ENCODE measurements at regions not wholly inside any gene's neighbourhood (a gene's known extent, or its start where the extent isn't known, plus 50 kb on each side); places are given as distances from the start of the nearest gene placed in this dataset.
"Not testable (repeated sequence)": the region's sequence is repeated elsewhere in the genome, so short reads cannot be mapped to it uniquely, and the experiment has no call there.

DNA sequence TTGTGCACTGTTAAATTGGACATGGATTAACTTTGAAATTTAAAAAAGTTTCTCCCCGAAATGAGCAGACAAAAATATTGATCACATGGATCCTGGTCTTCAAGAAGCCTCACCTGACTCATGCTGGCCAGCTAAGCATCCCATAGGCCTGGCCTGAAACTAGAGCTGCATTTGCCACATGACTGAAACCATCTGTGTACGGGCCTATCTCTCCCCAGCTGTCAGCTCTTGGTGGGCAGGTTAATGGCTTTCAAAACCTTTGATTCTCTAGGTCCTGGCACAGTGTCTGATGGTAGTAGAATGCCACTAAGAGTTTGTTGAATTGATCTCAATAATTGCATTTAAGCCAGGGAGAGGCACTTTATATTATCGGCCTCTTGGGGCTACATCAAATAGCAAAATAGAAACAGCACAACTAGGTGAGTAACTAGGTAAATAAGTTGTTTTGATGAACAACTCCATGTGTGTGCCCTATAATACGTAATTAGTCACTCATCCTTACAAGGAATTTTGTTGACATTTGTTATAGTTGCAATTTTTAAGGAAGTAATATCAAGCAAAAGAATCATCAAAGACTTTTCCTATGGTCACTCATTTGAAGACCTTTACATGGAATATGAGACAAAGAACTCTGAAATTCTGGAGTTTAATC, 251.1 kb downstream of the SP3 start:
- DNase-seq (ENCODE audit: low spot score), result no peak

DNA sequence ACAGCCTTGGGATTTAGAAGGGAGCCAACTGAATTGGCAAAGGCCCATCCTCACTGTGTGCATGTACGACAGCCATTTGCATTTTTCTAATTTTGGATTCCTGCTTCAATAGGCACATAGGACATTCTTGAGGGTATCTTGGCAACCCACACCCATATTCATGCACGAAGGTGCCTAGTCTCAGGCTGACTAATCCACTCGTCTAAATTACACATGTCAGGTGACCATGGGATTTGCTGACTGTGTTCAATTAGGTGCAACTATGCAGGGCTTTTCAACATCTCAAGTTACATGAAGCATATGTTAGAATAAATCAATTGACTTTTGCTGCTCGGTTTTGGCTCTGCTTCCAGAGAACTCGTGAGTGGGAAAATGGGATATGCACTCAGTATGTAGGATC, 249.7 kb downstream of the SP3 start:
- no peak for DNase-seq (ENCODE audit: low spot score)

GRCh38 chr2:173716458-173717052, 248.6 kb downstream of the SP3 start:
- no peak for DNase-seq (ENCODE audit: low spot score)

DNA sequence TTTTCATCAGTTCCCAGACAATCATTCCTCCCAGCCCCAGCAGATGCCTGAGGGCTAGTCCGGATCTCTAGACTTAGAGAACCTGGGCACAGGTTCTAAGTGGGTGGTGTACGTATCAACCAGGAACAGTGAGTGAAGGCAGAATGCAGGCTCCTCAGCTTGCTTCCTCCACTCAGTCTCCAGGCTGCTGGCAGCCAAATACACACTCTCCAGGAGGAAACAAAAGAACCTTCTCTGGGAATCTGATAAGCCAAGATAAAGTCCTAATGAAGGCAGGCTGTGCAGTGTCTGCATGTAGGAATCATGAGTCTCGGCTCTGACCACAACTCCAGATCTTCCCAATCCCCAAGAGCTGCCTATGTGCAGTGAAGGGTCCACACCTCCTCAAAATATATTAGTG, 245.7 kb downstream of the SP3 start:
- DNase-seq (ENCODE audit: low spot score), result no peak

DNA sequence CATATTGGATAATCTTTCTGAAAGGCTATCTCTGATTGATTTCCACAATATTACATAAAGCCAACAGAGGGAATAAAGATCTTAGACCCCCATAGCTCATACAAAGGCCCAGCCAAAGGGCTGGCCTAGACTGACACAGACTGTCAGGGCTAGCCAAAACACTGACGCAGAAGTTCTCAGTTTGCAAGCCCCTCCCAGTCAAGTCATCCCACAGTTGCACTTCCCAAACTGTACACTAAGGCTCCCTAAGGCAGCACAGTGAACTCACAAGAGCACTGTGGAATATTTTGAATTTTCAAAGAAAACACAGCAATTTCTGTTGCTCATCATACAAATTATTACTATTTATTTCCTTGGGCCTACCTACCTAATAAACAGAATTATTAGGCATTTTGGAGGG, 244.9 kb downstream of the SP3 start:
- DNase-seq (ENCODE audit: low spot score), result no peak

DNA sequence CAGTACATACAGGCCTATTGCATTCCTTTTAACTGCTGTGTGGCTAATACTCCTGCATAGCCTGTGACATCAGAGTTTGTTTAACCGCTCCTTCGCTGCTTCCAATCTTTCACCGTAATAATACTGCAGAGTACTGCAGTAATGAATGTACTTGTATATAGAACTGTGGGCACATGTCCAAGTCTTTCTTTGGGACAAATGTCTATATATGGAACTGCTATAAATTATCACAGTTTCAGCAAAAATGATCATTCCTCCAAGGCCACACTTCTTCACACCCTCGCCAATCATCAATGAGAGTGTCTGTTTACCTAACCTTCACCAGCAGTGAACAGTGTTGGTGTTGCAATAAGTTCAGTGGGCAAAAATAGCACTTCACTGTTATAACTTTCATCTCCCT, 230.4 kb downstream of the SP3 start:
- DNase-seq (ENCODE audit: low spot score), result no peak

DNA sequence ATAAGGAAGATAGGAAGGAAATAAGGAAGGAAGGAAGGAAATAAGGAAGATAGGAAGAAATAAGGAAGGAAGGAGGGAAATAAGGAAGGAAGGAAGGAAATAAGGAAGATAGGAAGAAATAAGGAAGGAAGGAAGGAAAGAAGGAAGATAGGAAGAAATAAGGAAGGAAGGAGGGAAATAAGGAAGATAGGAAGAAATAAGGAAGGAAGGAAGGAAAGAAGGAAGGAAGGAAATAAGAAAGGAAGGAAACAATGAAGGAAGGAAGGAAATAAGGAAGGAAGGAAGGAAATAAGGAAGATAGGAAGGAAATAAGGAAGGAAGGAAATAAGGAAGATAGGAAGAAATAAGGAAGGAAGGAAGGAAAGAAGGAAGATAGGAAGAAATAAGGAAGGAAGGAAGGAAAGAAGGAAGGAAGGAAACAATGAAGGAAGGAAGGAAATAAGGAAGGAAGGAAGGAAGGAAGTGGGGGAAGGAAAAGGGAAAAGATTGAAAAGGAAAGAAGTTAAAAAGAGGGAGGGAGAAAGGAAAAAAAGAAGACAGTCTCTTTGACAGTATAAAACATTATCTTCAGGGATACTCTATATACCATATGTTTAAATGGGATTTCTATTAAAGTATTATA, 227.1 kb downstream of the SP3 start:
- DNase-seq (ENCODE audit: low spot score), result not testable (repeated sequence)

DNA sequence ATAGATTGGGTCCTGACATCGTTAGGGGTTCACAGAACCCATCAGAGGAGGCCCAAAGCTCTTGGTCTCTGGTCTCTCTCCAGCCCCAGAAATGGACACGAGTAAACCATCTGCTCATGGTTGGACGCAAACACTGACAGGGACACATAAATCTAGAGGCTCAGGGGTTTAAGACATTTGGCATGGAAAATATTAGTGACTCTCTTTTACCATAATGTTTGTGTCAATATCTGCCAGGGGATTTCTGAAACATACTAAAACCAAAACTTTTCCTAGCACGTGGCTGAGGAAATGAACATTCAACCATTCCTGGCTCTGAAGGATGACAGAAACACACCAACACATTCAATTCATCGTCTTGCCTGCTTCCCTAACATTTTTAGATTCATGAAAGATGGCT, 226.2 kb downstream of the SP3 start:
- no peak for DNase-seq (ENCODE audit: low spot score)

GRCh38 chr2:173740639-173741038, 224.5 kb downstream of the SP3 start:
- no peak for DNase-seq (ENCODE audit: low spot score)

DNA sequence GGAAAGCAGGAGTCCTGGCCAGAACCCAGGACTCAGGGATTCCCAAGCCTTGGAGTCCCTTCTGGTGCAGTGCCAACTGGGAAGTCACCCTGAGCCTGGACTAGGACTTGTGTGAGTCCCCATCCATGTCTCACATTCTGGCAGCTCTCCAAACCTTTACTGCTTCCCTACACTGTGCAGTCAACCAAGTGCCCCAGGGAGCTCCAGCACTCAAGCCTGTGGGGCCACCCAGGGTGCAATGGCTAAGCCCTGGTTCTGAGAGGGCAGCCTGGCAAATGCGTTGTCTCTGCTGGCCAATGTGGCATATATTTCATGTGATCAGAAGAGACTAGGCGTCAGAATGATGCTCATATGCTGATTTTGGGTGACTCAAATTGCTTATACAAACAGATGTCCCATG, 223.4 kb downstream of the SP3 start:
- DNase-seq (ENCODE audit: low spot score), result no peak

GRCh38 chr2:173747035-173747434, 218.1 kb downstream of the SP3 start:
- DNase-seq (ENCODE audit: low spot score), result no peak

- DNase-seq (ENCODE audit: low spot score), result peak; percentile 29
These were observed 215.9 kb downstream of the SP3 start for GRCh38 chr2:173749315-173749714.

DNA sequence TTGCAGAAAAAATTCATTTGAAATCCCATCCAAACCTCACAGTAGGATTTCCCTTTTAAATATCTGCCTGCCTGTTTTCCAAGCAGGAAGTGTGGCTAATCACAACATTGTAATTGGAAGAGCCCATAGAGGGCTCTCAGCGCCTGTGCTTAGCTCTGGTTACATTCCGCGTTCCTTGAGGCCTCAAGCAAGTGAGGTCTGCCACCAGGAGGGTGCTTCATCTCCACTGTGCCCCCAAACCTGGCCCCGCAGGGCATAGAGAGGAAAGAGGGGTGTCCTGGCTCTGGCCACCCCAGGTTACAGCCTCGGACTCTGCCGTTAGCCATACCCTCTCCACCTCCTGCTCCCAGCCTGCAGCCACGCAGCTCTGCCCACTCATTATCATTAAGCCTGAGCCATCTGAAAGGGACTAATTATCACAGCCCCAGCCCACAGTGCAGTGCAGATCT, 214.8 kb downstream of the SP3 start:
- DNase-seq (ENCODE audit: low spot score), result no peak

- no peak for DNase-seq (ENCODE audit: low spot score)
These were observed 214.3 kb downstream of the SP3 start for GRCh38 chr2:173750831-173751230.

GRCh38 chr2:173751245-173751975, 213.8 kb downstream of the SP3 start:
- no peak for DNase-seq (ENCODE audit: low spot score)

- peak; percentile 14 for DNase-seq (ENCODE audit: low spot score)
These were observed 213.0 kb downstream of the SP3 start for GRCh38 chr2:173752152-173752551.

DNA sequence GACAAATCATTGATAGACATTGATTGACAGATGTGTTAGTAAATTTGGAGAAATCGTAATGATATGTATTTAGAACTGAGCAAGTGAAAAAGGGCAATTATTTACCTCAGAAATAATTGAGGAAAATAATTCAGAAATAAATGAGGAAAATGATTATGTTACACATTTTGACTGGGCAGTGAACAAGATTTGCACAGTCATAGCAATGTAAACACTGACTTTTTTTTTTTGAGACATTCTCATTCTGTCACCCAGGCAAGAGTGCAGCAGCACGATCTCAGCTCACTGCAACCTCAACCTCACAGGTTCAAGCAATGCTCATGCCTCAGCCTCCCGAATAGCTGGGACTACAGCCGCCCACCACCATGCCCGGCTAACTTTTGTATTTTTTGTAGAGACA, 211.7 kb downstream of the SP3 start:
- no peak for DNase-seq (ENCODE audit: low spot score)

- DNase-seq (ENCODE audit: low spot score), result no peak
These were observed 211.0 kb downstream of the SP3 start for GRCh38 chr2:173754165-173754564.

GRCh38 chr2:173754837-173755236, 210.3 kb downstream of the SP3 start:
- no peak for DNase-seq (ENCODE audit: low spot score)

DNA sequence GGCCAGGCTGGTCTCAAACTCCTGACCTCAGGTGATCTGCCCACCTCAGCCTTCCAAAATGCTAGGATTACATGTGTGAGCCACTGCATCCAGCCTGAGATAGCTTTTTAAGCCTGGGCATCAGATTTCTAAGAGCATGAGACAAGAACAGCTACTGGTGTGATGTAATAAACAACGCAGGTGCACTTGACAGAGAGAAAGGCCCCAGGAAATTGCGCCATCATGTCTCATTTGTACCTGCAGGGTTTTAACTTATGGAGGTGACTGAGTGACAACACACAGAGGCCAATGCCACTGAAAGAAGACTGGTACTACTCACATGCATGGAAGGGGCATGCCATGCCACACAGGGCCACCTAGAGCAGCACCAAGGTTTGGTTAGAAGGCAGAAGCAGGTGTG, 209.4 kb downstream of the SP3 start:
- no peak for DNase-seq (ENCODE audit: low spot score)

DNA sequence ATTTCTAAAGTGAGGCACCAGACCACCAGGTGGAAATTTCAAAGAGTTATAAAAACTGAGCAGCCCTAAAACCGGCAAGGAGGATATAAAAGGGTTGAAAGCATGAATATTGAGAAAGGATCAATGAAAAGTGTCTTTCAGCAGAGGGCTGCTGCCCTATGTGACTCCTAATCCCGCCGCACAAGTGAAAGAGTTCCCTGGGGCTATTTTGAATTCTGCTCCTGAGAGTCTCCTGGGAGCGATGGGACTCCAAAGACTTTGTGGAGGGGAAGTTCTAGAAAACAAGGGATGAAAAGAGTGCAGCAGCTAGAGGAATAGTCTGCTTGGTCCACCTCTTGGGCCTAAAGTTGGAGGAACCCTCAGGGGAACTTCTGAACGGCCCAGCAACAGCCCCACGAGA, 205.2 kb downstream of the SP3 start:
- no peak for DNase-seq (ENCODE audit: low spot score)

DNA sequence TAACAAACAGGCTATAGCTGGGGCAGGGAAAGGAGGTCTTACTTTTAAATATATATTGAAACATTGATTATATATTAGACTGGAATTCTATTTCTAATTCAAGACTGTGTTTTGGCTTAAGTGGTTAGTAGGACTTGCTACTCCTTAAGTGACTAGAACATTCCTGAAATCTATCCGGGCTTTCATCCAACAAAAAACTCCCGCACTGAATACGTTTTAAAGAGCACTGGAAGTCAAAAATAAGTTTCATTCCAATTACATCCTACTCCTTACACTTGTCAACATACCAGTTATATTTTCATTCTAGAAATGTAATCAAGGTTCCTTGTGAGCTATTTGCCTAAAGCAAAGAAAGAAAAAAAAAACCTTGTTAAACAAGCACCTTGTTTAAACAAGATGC, 204.6 kb downstream of the SP3 start:
- DNase-seq (ENCODE audit: low spot score), result no peak
